Mucosa of descending colon (tissue), 3 donors: ENCODE measurements at regions not wholly inside any gene's neighbourhood (a gene's known extent, or its start where the extent isn't known, plus 50 kb on each side); places are given as distances from the start of the nearest gene placed in this dataset.

Experiments
- ATAC-seq: fragments of 200-7000 bp; cut with Tn5 transposase; one replicate; pipeline ENCODE4 v1.9.1; 2020; ENCODE audit warnings: mild to moderate bottlenecking, moderate library complexity
- DNase-seq, 3 donors: peaks; one replicate each; pipeline ENCODE4 v3.0.0-alpha.2; 2020
- H3K36me3 ChIP-seq: fragments of 200-600 bp; one replicate; pipeline ENCODE4 v1.8.0; 2021; ENCODE audit warnings: low read depth, mild to moderate bottlenecking
- H3K4me1 ChIP-seq: fragments of 200-600 bp; one replicate; pipeline ENCODE4 v1.8.0; 2021; ENCODE audit warnings: low read depth, mild to moderate bottlenecking
- H3K4me3 ChIP-seq: fragments of 200-600 bp; one replicate; pipeline ENCODE4 v1.8.0; 2021; ENCODE audit warnings: mild to moderate bottlenecking
- H3K9me3 ChIP-seq: fragments of 200-600 bp; one replicate; pipeline ENCODE4 v1.8.0; 2021; ENCODE audit warnings: mild to moderate bottlenecking
- intact Hi-C, 2 donors: fragments of 100-400 bp; cut with DNase I in 1 of 2; cut with micrococcal nuclease in 1 of 2; formaldehyde crosslinking; loops; one replicate each; pipeline versions ENCODE4 v1.11.0 to v1.11.1; 2022; cut with DNase I, micrococcal nuclease
- TF ChIP-seq, protein P1 (sequence below): fragments of 200-600 bp; IDR thresholded peaks from one replicate; pipeline ENCODE4 v1.8.0; 2022; ENCODE audit warnings: antibody characterized with exemption, mild to moderate bottlenecking
- donor health status: DM: no; HTN: no; CAD: no; lungs with moderate emphysema.
- donor health status: DM: no; HTN: no; CAD: no.
- donor health status: DM: no; HTN: yes; CAD: no.

DNA sequence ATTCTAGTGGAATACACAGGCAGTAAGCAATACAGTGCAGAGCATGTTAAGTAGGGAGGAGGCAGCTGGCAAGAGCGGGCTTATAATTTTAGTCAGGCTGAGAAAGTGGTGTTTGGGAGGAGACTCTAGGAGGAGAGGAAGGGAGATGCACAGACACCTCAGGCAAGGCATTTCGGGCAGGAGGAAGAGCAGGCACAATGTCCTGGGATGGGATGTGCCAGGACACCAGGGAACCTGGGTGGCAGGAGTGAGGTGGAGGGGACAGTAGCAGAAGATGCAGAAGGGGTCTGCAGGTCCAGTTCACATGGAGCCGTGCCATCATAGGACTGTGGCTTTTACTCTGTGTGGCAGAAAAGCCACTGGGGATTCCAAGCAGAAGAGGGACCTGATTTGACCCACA is 143.7 kb upstream of the FSTL4 start:
- ATAC-seq (no peak), DNase-seq (no peak)
- Histone ChIP-seq H3K4me1 (no peaks in the 10 kb centered on the region), H3K4me3 (no peak overlapping the region), H3K9me3 (no peaks in the 10 kb centered on the region), H3K36me3 (no peaks in the 10 kb centered on the region)
- TF ChIP-seq, protein P1, sequence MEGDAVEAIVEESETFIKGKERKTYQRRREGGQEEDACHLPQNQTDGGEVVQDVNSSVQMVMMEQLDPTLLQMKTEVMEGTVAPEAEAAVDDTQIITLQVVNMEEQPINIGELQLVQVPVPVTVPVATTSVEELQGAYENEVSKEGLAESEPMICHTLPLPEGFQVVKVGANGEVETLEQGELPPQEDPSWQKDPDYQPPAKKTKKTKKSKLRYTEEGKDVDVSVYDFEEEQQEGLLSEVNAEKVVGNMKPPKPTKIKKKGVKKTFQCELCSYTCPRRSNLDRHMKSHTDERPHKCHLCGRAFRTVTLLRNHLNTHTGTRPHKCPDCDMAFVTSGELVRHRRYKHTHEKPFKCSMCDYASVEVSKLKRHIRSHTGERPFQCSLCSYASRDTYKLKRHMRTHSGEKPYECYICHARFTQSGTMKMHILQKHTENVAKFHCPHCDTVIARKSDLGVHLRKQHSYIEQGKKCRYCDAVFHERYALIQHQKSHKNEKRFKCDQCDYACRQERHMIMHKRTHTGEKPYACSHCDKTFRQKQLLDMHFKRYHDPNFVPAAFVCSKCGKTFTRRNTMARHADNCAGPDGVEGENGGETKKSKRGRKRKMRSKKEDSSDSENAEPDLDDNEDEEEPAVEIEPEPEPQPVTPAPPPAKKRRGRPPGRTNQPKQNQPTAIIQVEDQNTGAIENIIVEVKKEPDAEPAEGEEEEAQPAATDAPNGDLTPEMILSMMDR, result no peak
- intact Hi-C loops, result no loop called here

DNA sequence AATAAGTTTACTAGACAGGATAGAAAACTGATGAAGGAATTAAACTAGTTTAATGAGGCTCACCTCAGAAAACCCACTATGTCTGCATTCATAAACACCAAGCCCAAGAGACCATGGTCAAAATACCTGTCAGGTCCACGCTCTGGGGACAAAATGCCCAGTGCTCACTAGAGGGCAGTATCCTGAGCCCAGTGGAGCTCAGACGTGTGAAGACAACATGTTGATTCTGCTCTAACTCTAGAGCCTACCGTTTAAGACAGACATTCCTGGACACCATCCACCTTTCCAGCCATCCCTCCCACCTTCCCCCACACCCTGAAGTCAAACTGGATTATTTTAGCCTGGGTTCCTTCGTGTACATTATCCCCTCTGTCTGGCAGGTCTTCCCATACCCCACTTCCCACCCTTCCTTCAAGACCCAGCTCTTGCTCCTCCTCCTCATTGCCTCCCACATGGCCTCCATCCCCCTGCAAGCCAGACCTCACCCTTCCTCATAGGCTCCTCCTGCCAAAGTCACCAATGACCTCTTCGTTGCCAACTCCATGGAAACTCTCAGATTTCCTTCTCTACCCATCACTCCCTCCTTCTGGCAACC is 142.3 kb upstream of the FSTL4 start:
- Histone ChIP-seq H3K9me3 (no peaks in the 10 kb centered on the region), H3K4me3 (no peak overlapping the region), H3K4me1 (no peaks in the 10 kb centered on the region), H3K36me3 (no peaks in the 10 kb centered on the region)
- TF ChIP-seq, protein P1, result no peak
- intact Hi-C loops, result no loop called here
- ATAC-seq (peak; percentile 60), DNase-seq (peak in 2 of 3 donors; percentile 30 to 47)

DNA sequence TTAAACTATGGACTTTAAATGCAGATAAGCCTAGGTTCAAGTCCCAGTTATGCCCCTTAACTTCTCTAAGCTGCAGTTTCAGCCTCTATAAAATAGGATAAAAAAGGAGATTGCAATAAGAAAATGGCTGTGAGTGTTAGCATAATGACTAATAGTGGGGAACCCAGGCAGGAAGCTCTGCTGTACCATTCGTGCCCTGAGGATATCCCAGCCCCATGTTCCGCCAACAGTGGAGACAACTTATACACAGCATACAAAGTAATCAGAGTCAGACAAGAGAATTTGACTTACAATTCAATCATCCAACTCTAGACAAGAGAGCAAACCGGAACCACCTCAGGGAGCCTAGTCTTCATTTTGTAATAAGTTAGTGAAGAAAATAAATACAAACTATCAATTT is 141.5 kb upstream of the FSTL4 start:
- intact Hi-C loops, result no loop called here
- Histone ChIP-seq H3K36me3 (no peaks in the 10 kb centered on the region), H3K9me3 (no peaks in the 10 kb centered on the region), H3K4me3 (no peak overlapping the region), H3K4me1 (no peaks in the 10 kb centered on the region)
- DNase-seq, result no peak
- TF ChIP-seq, protein P1, result no peak
- ATAC-seq, result no peak

DNA sequence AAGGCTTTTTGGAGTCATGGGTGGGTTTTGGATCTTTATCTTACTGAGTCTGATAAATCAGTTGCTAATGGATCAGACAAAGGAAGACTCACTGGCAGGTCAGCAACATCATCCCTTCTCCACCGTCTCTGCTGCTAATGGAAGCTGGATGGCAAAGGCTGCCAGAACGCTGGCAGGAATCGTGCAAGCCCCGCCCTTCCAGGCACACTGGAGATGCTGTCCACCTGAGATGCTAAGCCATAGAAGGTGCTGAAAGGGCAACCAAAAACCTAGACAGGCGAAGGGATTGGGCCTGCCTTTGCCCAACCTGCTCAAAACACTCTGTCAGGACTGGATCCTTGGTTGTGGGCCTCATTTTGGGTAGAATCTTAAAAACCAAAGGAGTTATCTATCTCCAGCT is 139.5 kb upstream of the FSTL4 start:
- no peaks in the 10 kb centered on the region for H3K4me1 ChIP-seq
- no peaks in the 10 kb centered on the region for H3K36me3 ChIP-seq
- ATAC-seq, result no peak
- no peak overlapping the region for H3K4me3 ChIP-seq
- intact Hi-C loops, result no loop called here
- TF ChIP-seq, protein P1, result no peak
- no peak for DNase-seq
- no peaks in the 10 kb centered on the region for H3K9me3 ChIP-seq

DNA sequence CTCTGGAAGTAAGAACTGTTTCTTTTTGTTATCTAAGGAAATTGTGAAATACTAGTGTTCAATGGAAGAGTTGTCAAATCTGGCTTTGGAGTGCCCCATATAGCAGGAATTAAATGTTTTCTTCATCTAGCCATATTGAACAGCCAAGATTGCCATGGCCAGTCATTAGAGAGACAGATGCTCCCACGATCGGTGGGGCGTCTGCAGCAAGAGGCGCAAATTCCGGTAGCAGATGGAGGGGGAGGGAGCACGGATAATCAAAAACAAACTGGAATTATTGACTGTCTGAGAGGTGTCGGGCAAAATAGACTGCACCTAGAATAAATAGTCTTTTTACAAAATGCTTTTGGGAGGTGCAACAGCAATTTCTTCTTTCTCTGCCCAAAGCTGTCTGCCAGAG is 139.1 kb upstream of the FSTL4 start:
- Histone ChIP-seq H3K9me3 (no peaks in the 10 kb centered on the region), H3K4me3 (no peak overlapping the region), H3K4me1 (no peaks in the 10 kb centered on the region), H3K36me3 (no peaks in the 10 kb centered on the region)
- DNase-seq (no peak), ATAC-seq (no peak)
- intact Hi-C loops, result no loop called here
- TF ChIP-seq, protein P1, result no peak

DNA sequence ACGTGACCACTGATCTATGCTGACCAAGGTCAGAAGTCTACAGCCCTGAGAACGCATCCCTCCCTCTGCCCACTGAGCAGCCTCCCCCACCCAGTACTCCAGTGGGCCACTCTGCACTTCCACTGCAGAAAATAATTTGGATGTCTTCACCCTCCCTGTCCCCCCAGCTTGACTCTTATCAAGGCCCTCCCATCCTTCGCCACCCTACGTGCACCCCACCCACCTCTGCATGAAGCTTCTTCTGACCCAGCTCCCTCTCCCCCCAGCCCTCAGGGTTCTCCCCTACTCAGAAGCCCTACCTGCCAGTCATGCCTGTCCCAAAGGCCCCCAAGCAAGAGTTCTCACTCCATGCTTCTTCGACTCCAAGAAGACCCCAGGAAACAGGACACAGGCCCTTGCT is 138.5 kb upstream of the FSTL4 start:
- no peak overlapping the region for H3K4me3 ChIP-seq
- H3K4me1 ChIP-seq, result no peaks in the 10 kb centered on the region
- H3K36me3 ChIP-seq, result no peaks in the 10 kb centered on the region
- TF ChIP-seq, protein P1, result no peak
- no peaks in the 10 kb centered on the region for H3K9me3 ChIP-seq
- ATAC-seq, result no peak
- DNase-seq, result no peak
- intact Hi-C loops, result no loop called here
